ENCODE measurements at regions not wholly inside any gene's neighbourhood (a gene's known extent, or its start where the extent isn't known, plus 50 kb on each side); places are given as distances from the start of the nearest gene placed in this dataset.

DNA sequence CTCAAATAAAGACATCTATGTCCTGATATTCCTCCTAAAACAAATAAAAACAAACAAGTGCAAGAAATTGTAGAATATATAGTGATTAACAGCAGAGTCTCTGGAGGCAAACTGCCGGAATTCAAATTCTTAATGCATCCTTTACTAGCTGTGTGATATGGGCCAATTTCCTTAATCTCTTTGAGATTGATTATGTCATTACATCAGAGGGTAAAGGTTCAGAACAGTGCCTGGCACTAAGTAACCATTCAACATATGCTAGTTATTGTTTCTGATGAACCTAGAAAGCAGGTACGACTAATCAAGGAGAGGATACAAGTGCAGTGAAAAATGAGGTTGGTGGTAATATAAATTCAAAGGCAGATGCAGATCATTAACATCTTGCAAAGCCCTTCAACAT, 81.1 kb upstream of the ADAMTS19 start:
- POLR2A ChIA-PET: no interaction called here
- CTCF ChIA-PET: no interaction called here
- no peaks in the 10 kb centered on the region for H3K27me3 ChIP-seq (ENCODE audit: control insufficient read depth, insufficient read depth, low read length)
- no peaks in the 10 kb centered on the region for H3K36me3 ChIP-seq (ENCODE audit: control insufficient read depth, insufficient read depth, low read length)
- no peak for DNase-seq (ENCODE audit: low read depth)
- TF ChIP-seq, protein P1, sequence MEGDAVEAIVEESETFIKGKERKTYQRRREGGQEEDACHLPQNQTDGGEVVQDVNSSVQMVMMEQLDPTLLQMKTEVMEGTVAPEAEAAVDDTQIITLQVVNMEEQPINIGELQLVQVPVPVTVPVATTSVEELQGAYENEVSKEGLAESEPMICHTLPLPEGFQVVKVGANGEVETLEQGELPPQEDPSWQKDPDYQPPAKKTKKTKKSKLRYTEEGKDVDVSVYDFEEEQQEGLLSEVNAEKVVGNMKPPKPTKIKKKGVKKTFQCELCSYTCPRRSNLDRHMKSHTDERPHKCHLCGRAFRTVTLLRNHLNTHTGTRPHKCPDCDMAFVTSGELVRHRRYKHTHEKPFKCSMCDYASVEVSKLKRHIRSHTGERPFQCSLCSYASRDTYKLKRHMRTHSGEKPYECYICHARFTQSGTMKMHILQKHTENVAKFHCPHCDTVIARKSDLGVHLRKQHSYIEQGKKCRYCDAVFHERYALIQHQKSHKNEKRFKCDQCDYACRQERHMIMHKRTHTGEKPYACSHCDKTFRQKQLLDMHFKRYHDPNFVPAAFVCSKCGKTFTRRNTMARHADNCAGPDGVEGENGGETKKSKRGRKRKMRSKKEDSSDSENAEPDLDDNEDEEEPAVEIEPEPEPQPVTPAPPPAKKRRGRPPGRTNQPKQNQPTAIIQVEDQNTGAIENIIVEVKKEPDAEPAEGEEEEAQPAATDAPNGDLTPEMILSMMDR (IDR thresholded peaks at IDR 0.05; ENCODE audit: insufficient read depth, low read depth, low read length): no peak
- H3K4me3 ChIP-seq (ENCODE audit: low read depth, low read length): no peak overlapping the region

DNA sequence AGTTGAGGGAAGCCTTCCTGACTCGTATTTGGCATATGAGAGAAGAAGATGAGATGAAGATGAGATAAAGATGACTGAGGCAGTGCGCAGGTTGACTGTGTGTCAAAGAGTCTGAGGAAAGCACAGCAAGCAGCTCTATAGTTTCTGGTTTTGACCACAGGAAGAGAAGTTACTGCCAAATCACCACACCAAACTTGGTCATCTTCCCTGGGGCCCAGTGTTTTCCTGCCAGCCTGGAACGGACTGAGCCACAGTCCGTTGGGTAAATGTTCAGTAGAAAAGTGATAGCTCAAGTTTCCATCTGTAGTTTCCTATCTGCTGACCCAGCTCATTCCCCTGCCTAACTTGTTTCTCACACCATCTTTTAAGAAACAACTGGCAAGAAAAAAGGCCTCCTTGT, 80.7 kb upstream of the ADAMTS19 start:
- TF ChIP-seq, protein P1 (IDR thresholded peaks at IDR 0.05; ENCODE audit: insufficient read depth, low read depth, low read length): no peak
- no peaks in the 10 kb centered on the region for H3K36me3 ChIP-seq (ENCODE audit: control insufficient read depth, insufficient read depth, low read length)
- no peak for DNase-seq (ENCODE audit: low read depth)
- H3K27me3 ChIP-seq (ENCODE audit: control insufficient read depth, insufficient read depth, low read length): no peaks in the 10 kb centered on the region
- no peak overlapping the region for H3K4me3 ChIP-seq (ENCODE audit: low read depth, low read length)
- CTCF ChIA-PET: no interaction called here
- POLR2A ChIA-PET: no interaction called here

DNA sequence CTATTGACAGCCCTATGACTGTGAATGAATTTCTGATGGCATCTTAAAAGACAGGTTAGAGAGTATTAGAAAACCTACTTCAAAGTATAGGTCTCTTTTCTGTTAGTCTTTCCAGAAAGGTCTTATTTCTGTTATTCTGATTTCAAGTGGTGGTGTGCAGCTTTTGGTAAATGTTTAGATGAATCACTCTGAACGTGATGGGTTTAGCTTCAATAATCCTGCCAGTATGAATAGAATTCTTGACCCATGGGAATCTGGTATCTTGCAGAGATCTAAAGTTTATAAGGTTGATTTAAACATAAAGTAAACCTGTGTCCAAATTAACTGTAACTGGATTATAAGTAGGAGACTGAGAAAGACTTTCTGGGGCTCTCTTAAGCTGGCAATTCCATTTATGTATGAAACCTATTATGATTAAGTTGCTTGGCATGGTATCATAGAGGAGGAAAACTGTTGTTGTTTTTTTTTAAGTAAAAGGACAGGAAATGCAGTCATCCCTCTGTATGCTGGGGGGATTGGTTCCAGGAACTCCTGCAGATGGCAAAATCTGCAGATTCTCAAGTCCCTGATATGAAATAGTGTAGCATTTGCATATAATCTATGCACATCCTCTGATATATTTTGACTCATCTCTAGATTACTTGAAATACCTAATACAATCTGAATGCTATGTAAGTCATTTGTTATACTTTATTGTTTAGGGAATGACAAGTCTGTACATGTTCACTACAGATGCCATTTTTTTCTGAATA, 77.0 kb upstream of the ADAMTS19 start:
- ChIA-PET CTCF (no interaction called here), POLR2A (no interaction called here)
- H3K36me3 ChIP-seq (ENCODE audit: control insufficient read depth, insufficient read depth, low read length): no peaks in the 10 kb centered on the region
- no peaks in the 10 kb centered on the region for H3K27me3 ChIP-seq (ENCODE audit: control insufficient read depth, insufficient read depth, low read length)
- no peak overlapping the region for H3K4me3 ChIP-seq (ENCODE audit: low read depth, low read length)
- no peak for DNase-seq (ENCODE audit: low read depth)
- TF ChIP-seq, protein P1 (IDR thresholded peaks at IDR 0.05; ENCODE audit: insufficient read depth, low read depth, low read length): no peak

DNA sequence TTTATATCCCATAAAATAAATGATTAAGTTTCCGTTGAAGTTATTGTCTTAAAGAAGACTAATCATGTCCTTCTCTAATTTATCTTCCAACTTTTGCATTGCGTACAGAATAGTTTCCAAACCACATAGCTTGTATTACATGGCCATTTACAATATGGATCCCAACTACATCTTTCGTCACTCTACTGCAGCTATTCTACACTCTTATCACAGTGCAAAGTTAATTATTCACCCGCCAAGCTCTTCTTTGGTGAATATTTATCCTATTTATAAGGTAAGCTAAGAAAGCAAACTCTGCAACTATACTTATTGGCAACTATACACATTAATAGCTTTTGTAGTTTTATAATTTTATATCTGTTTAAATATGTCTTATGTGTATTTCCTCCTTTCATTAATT, 75.9 kb upstream of the ADAMTS19 start:
- no peak for DNase-seq (ENCODE audit: low read depth)
- Histone ChIP-seq H3K4me3 (ENCODE audit: low read depth, low read length) (no peak overlapping the region), H3K27me3 (ENCODE audit: control insufficient read depth, insufficient read depth, low read length) (no peaks in the 10 kb centered on the region), H3K36me3 (ENCODE audit: control insufficient read depth, insufficient read depth, low read length) (no peaks in the 10 kb centered on the region)
- CTCF ChIA-PET: no interaction called here
- POLR2A ChIA-PET: no interaction called here
- TF ChIP-seq, protein P1 (IDR thresholded peaks at IDR 0.05; ENCODE audit: insufficient read depth, low read depth, low read length): no peak

DNA sequence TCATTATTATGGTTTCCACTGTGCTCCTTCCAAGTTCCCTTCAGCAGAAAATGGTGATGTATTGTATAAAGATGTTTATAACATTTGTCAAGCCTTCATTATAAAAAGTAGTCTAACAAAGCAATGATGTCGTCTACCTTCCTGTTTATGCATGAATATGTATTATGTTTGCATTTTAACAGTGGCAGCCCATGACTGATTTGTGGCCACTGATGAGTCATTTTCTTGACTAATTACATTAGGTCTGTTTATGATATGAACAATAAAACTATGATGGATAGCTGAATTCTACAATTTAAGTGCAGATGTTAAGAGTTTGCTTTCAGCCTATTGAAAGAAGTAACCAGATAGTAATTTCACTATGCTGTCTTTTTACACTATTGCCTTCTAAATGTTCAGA, 75.4 kb upstream of the ADAMTS19 start:
- POLR2A ChIA-PET: no interaction called here
- CTCF ChIA-PET: no interaction called here

More for the DNA sequence above, 75.4 kb upstream of the ADAMTS19 start:
- Histone ChIP-seq H3K4me3 (ENCODE audit: low read depth, low read length) (no peak overlapping the region), H3K36me3 (ENCODE audit: control insufficient read depth, insufficient read depth, low read length) (no peaks in the 10 kb centered on the region), H3K27me3 (ENCODE audit: control insufficient read depth, insufficient read depth, low read length) (no peaks in the 10 kb centered on the region)
- TF ChIP-seq, protein P1 (IDR thresholded peaks at IDR 0.05; ENCODE audit: insufficient read depth, low read depth, low read length): no peak
- no peak for DNase-seq (ENCODE audit: low read depth)

Data from BJ (cell line).